Astrocyte (in vitro differentiated cells and primary cell): ENCODE measurements at regions not wholly inside any gene's neighbourhood (a gene's known extent, or its start where the extent isn't known, plus 50 kb on each side); places are given as distances from the start of the nearest gene placed in this dataset.
"Not testable (repeated sequence)": the region's sequence is repeated elsewhere in the genome, so short reads cannot be mapped to it uniquely, and the experiment has no call there.

Source experiments
- DNase-seq: peaks from one replicate; pipeline ENCODE4 v3.0.0-alpha.2; 2010; ENCODE audit warnings: low read depth
- FAIRE-seq: peaks from 2 replicates; lab custom pipeline; 2011; peaks lifted over from hg19 to GRCh38; lab: Jason Lieb, UNC
- H2AFZ ChIP-seq: 2 replicates; pipeline ENCODE4 v1.6.0; 2012; ENCODE audit warnings: low read depth, low read length, inconsistent platforms
- H3K27ac ChIP-seq: 2 replicates; pipeline ENCODE4 v1.5.1; 2011; ENCODE audit warnings: low read depth, low read length, inconsistent platforms
- H3K27me3 ChIP-seq: 2 replicates; pipeline ENCODE4 v1.6.0; 2011; ENCODE audit warnings: low read length, inconsistent platforms; ENCODE audit not compliant: insufficient read depth
- H3K36me3 ChIP-seq: 2 replicates; pipeline ENCODE4 v1.5.1; 2011; ENCODE audit warnings: low read length, inconsistent platforms; ENCODE audit not compliant: insufficient read depth
- H3K4me1 ChIP-seq: 2 replicates; pipeline ENCODE4 v1.5.1; 2011; ENCODE audit warnings: low read length, inconsistent platforms; ENCODE audit not compliant: insufficient read depth
- H3K4me2 ChIP-seq: 2 replicates; pipeline ENCODE4 v1.6.0; 2012; ENCODE audit warnings: low read length, inconsistent platforms
- H3K4me3 ChIP-seq: 2 replicates; pipeline ENCODE4 v1.5.1; 2011; ENCODE audit warnings: low read depth, mild to moderate bottlenecking, low read length, inconsistent platforms; ENCODE audit not compliant: insufficient read depth
- H3K79me2 ChIP-seq: 2 replicates; pipeline ENCODE4 v1.6.0; 2012; ENCODE audit warnings: mild to moderate bottlenecking, low read length, inconsistent platforms; ENCODE audit not compliant: insufficient read depth
- H3K9ac ChIP-seq: 2 replicates; pipeline ENCODE4 v1.6.0; 2012; ENCODE audit warnings: mild to moderate bottlenecking, low read length, inconsistent platforms
- H3K9me3 ChIP-seq: 2 replicates; pipeline ENCODE4 v1.5.1; 2012; ENCODE audit warnings: low read depth, mild to moderate bottlenecking, low read length, inconsistent platforms; ENCODE audit not compliant: insufficient read depth
- H4K20me1 ChIP-seq: 2 replicates; pipeline ENCODE4 v1.6.0; 2012; ENCODE audit warnings: low read length, inconsistent platforms; ENCODE audit not compliant: insufficient read depth
- H3K27ac Mint-ChIP-seq: one replicate; pipeline ENCODE4 v1.8.0; 2021; ENCODE audit warnings: mild to moderate bottlenecking, mixed read lengths; ENCODE audit not compliant: unreplicated experiment
- H3K27me3 Mint-ChIP-seq: one replicate; pipeline ENCODE4 v1.8.0; 2021; ENCODE audit warnings: low read depth, mixed read lengths; ENCODE audit not compliant: unreplicated experiment
- H3K36me3 Mint-ChIP-seq: one replicate; pipeline ENCODE4 v1.8.0; 2021; ENCODE audit warnings: low read depth, mixed read lengths; ENCODE audit not compliant: unreplicated experiment
- H3K4me1 Mint-ChIP-seq: one replicate; pipeline ENCODE4 v1.8.0; 2021; ENCODE audit warnings: low read depth, mixed read lengths; ENCODE audit not compliant: unreplicated experiment
- H3K4me3 Mint-ChIP-seq: one replicate; pipeline ENCODE4 v1.8.0; 2021; ENCODE audit warnings: mild to moderate bottlenecking, moderate library complexity, mixed read lengths; ENCODE audit not compliant: unreplicated experiment
- H3K9me3 Mint-ChIP-seq: one replicate; pipeline ENCODE4 v1.8.0; 2021; ENCODE audit warnings: mild to moderate bottlenecking, mixed read lengths; ENCODE audit not compliant: unreplicated experiment
- EZH2 ChIP-seq: IDR thresholded peaks from 2 replicates; pipeline ENCODE4 v1.6.1; 2012; ENCODE audit warnings: mild to moderate bottlenecking, low read length, inconsistent platforms; ENCODE audit not compliant: insufficient read depth
- TF ChIP-seq, protein P1 (sequence below): IDR thresholded peaks from 2 replicates; pipeline ENCODE4 v1.5.1; 2011; ENCODE audit warnings: low read depth, mild to moderate bottlenecking, inconsistent platforms, low read length, moderate library complexity; ENCODE audit not compliant: insufficient read depth

DNA sequence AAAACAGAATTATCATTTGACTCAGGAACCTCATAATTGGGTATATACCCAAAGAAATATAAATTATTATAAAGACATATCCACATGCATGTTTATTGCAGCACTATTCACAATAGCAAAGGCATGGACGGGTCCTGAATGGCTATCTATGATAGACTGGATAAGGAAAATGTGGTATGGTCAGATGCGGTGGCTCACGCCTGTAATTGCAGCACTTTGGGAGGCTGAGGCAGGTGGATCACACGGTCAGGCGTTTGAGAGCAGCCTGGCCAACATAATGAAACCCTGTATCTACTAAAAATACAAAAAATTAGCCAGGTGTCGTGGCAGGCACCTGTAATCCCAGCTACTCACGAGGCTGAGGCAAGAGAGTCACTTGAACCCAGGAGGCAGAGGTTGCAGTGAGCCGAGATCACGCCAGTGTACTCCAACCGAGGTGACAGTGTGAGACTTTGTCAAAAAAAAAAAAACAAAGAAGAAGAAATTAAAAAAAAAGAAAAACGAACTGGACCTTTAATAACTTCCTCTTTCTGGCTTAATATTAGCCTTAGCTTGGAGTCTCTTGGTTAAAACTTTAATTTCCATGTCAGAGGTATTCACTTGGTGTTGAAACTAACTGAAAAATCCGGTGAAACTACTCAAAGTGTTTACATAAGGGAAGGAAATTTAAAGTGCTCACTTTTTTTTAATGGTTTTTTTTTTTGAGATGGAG is 104.4 kb downstream of the ZNF486 start:
- H3K27me3 ChIP-seq, result no peaks in the 10 kb centered on the region
- no peaks in the 10 kb centered on the region for H4K20me1 ChIP-seq
- no peak overlapping the region for H2AFZ ChIP-seq
- no peak overlapping the region for H3K27ac ChIP-seq
- TF ChIP-seq EZH2, result no peak
- TF ChIP-seq, protein P1, sequence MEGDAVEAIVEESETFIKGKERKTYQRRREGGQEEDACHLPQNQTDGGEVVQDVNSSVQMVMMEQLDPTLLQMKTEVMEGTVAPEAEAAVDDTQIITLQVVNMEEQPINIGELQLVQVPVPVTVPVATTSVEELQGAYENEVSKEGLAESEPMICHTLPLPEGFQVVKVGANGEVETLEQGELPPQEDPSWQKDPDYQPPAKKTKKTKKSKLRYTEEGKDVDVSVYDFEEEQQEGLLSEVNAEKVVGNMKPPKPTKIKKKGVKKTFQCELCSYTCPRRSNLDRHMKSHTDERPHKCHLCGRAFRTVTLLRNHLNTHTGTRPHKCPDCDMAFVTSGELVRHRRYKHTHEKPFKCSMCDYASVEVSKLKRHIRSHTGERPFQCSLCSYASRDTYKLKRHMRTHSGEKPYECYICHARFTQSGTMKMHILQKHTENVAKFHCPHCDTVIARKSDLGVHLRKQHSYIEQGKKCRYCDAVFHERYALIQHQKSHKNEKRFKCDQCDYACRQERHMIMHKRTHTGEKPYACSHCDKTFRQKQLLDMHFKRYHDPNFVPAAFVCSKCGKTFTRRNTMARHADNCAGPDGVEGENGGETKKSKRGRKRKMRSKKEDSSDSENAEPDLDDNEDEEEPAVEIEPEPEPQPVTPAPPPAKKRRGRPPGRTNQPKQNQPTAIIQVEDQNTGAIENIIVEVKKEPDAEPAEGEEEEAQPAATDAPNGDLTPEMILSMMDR, result no peak
- no peaks in the 10 kb centered on the region for H3K9me3 ChIP-seq
- no peaks in the 10 kb centered on the region for H3K36me3 ChIP-seq
- H3K27ac Mint-ChIP-seq, result no peak overlapping the region
- no peaks in the 10 kb centered on the region for H3K9me3 Mint-ChIP-seq
- H3K4me3 ChIP-seq, result no peak overlapping the region
- H3K27me3 Mint-ChIP-seq, result no peaks in the 10 kb centered on the region
- no peaks in the 10 kb centered on the region for H3K4me1 Mint-ChIP-seq
- no peak overlapping the region for H3K9ac ChIP-seq
- H3K36me3 Mint-ChIP-seq, result no peaks in the 10 kb centered on the region
- no peak overlapping the region for H3K4me3 Mint-ChIP-seq
- DNase-seq (no peak), FAIRE-seq (no peak)
- no peak overlapping the region for H3K4me2 ChIP-seq
- no peaks in the 10 kb centered on the region for H3K79me2 ChIP-seq
- H3K4me1 ChIP-seq, result no peaks in the 10 kb centered on the region

GRCh38 chr19:20269461-20269860 is 102.4 kb downstream of the ZNF486 start:
- Mint-ChIP-seq H3K27me3 (no peaks in the 10 kb centered on the region), H3K36me3 (no peaks in the 10 kb centered on the region), H3K27ac (no peak overlapping the region), H3K4me1 (no peaks in the 10 kb centered on the region), H3K4me3 (no peak overlapping the region), H3K9me3 (no peaks in the 10 kb centered on the region)
- Histone ChIP-seq H3K9me3 (no peaks in the 10 kb centered on the region), H3K9ac (no peak overlapping the region), H3K36me3 (no peaks in the 10 kb centered on the region), H3K79me2 (no peaks in the 10 kb centered on the region), H3K27me3 (no peaks in the 10 kb centered on the region), H3K27ac (no peak overlapping the region), H2AFZ (no peak overlapping the region), H3K4me2 (no peak overlapping the region), H4K20me1 (no peaks in the 10 kb centered on the region), H3K4me1 (no peaks in the 10 kb centered on the region), H3K4me3 (no peak overlapping the region)
- TF ChIP-seq EZH2, result no peak
- TF ChIP-seq, protein P1, result no peak
- DNase-seq (no peak), FAIRE-seq (no peak)

- H3K9ac ChIP-seq, H3K27ac ChIP-seq, H3K4me2 ChIP-seq, H2AFZ ChIP-seq, H3K9me3 Mint-ChIP-seq, DNase-seq, H4K20me1 ChIP-seq, H3K36me3 Mint-ChIP-seq, H3K27me3 ChIP-seq, H3K36me3 ChIP-seq, H3K27ac Mint-ChIP-seq, H3K4me3 ChIP-seq, H3K27me3 Mint-ChIP-seq, FAIRE-seq, H3K4me1 ChIP-seq, H3K79me2 ChIP-seq, H3K4me1 Mint-ChIP-seq, H3K9me3 ChIP-seq, H3K4me3 Mint-ChIP-seq: not testable (repeated sequence)
These were observed 94.5 kb downstream of the ZNF486 start for GRCh38 chr19:20261513-20261912.

DNA sequence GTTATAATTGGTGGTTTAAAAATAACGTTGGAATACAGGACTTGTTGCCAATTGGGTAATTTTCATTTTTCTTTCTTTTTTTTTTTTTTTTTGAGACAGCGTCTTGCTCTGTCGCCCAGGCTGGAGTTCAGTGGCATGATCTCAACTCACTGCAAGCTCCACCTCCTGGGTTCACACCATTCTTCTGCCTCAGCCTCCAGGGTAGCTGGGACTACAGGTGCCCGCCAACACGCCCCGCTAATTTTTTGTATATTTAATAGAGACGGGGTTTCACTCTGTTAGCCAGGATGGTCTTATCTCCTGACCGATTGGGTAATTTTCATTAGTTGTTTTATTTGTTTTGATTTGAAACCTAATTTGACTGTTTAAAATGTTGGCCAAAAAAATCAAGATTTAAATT is 93.7 kb downstream of the ZNF486 start:
- FAIRE-seq, H3K4me2 ChIP-seq, H3K36me3 Mint-ChIP-seq, H3K79me2 ChIP-seq, H3K36me3 ChIP-seq, H3K4me3 ChIP-seq, H3K4me1 ChIP-seq, H4K20me1 ChIP-seq, H3K4me1 Mint-ChIP-seq, H3K9me3 ChIP-seq, H3K9me3 Mint-ChIP-seq, H3K27ac ChIP-seq, H3K4me3 Mint-ChIP-seq, H3K27me3 ChIP-seq, H2AFZ ChIP-seq, H3K9ac ChIP-seq, DNase-seq, H3K27ac Mint-ChIP-seq, H3K27me3 Mint-ChIP-seq: not testable (repeated sequence)
